CMK (cell line): ENCODE measurements at regions not wholly inside any gene's neighbourhood (a gene's known extent, or its start where the extent isn't known, plus 50 kb on each side); places are given as distances from the start of the nearest gene placed in this dataset.
A peak's percentile ranks its signal among the peaks of the same experiment; 100 is the strongest.
"Not testable (repeated sequence)": the region's sequence is repeated elsewhere in the genome, so short reads cannot be mapped to it uniquely, and the experiment has no call there.

Experiments
- DNase-seq: peaks from one replicate; pipeline ENCODE4 v3.0.0-alpha.2; 2010; ENCODE audit warnings: low read depth

DNA sequence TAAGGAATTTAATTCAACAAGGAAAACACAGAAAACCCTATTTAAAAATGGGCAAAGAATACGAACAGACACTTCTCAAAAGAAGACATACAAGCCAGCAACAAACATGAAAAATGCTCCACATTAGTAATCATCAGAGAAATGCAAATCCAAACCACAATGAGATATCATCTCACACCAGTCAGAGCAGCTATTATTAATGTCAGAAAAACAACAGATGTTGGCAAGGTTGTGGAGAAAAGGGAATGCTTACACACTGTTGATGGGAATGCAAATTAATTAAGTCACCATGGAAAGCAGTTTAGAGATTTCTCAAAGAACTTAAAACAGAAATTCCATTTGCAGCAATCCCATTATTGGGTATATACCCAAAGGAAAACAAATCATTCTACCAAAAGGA lies 55.2 kb downstream of the GCC1 start:
- no peak for DNase-seq

GRCh38 chr7:127527561-127527960 lies 57.8 kb downstream of the GCC1 start:
- DNase-seq: no peak

DNA sequence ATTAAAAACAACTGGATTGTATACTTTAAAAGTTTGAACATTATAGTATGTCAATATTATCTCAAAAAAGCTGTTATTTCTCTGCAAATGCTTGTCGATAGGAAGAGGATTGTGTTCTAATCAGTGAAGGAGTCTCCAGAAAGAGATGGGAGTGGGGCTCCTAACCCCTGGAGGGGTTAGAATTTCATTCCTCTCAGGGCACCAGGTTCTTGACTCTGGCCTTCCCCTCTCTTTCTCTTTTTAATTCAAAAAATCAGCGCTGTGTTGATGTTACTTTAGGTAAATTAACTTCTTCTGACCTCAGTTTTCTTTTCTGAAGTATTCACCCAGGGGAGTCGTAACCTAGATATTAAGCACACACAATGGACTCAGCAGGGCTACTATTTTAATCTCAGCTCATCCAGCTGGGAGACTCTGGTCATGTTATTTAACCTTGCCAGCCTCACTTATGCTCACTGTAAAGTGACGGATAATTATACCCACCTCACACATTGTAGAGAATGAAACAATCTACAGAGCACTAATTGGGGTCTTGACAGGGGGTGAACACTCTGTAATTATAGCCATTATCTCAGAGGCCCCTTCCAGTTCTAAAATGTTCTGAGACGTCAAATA lies 59.4 kb downstream of the GCC1 start:
- DNase-seq: no peak

DNA sequence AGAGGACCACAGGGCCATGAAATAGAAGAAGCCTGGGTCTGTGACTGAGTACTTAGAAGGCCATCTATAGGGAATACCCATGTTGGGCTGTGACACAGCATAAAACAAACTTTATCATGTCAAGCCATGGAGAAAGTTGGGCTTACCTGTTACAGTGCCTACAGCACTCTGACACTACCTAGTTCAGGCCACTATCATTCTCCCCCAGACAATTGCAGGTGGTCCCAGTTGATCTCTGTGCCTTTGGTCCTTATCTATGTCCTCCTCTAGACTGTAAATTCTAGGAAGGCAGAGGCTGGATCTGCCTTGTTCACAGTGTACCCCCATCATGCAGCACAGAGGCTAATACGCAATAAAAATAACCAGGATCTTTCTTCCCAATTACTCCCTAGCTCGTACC lies 69.1 kb downstream of the GCC1 start:
- no peak for DNase-seq

- DNase-seq: no peak
These were observed 70.9 kb downstream of the GCC1 start for GRCh38 chr7:127514499-127514898.

GRCh38 chr7:127513311-127513710 lies 72.1 kb downstream of the GCC1 start:
- no peak for DNase-seq

- DNase-seq: no peak
These were observed 72.7 kb downstream of the GCC1 start for GRCh38 chr7:127512663-127513062.

DNA sequence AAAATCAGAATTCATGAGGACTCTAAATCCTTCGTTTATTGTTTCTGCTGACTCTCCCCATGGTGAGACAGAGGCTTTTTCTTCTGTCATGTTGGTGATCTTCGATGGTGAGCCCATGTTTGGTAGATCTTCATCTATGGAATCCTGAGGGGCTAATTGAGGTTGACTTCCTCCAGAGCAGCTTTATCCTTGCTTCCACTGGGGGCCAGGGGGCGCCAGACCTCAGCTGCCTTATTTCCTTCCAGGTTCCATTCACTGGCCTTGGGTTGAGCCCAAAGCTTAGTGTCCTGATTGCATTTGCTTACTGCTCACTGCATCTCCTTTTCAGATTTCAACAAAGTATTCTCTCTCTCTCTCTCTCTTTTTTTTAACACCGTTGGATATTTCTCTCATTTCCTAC lies 80.7 kb downstream of the GCC1 start:
- DNase-seq: no peak

DNA sequence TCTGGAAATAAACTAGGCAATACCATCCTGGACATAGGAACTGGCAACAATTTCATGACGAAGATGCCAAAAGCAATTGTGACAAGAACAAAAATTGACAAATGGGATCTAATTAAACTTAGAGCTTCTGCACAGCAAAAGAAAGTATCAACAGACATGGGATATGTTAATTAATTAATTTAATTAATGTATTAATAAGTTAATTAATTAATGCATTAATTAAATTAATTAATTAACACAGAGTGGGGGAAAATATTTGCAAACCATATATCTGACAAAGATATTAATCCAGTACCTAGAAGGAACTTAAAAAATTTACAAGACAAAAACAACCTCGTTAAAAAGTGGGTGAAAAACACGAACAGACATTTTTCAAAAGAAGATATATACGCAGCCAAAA lies 83.6 kb downstream of the GCC1 start:
- DNase-seq: no peak

GRCh38 chr7:127487381-127487780 lies 94.9 kb upstream of the ZNF800 start:
- no peak for DNase-seq

DNA sequence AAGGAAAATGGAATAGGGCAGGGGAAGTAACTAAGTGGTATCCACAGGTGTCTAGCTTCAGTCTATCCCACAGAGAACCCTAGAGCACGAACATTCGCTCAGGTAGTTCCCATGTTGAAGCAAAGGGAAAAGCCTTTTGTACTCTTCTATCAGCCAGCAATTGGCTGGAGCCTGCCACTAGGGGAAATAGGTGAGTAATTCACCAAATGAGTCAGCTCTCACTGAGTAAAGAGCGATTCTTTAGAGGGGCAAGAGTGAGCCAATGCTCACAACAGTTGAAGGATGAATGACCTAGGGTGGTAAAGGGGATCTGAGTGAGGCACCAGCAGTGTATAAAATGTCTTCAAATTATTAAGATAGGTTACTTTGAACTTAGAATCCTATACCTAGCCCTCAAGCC lies 94.1 kb upstream of the ZNF800 start:
- DNase-seq: no peak

DNA sequence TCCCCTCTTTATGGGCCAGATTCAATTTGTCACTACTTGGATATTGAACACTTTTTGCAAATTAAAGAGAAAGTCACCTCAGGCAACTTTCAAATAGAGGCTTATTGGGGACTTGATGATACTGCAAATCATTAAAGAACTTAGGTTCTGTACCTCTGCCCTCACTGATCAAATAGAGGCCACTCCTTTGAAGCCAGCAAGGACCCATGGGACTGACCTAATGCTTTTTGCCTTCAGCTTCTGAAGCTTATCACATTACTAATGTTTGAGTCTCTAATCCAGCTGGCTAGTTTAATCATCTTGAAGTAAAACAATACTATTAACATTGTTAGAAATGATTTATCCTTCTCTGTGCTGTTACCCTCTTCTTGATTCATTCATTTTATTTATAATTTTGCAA lies 93.0 kb upstream of the ZNF800 start:
- DNase-seq: no peak

GRCh38 chr7:127484954-127485353 lies 92.4 kb upstream of the ZNF800 start:
- no peak for DNase-seq

GRCh38 chr7:127478461-127478860 lies 86.0 kb upstream of the ZNF800 start:
- DNase-seq: no peak

- DNase-seq: no peak
These were observed 85.5 kb upstream of the ZNF800 start for GRCh38 chr7:127478024-127478355.

GRCh38 chr7:127477295-127478023 lies 85.0 kb upstream of the ZNF800 start:
- no peak for DNase-seq

GRCh38 chr7:127476618-127477017 lies 84.1 kb upstream of the ZNF800 start:
- no peak for DNase-seq

DNA sequence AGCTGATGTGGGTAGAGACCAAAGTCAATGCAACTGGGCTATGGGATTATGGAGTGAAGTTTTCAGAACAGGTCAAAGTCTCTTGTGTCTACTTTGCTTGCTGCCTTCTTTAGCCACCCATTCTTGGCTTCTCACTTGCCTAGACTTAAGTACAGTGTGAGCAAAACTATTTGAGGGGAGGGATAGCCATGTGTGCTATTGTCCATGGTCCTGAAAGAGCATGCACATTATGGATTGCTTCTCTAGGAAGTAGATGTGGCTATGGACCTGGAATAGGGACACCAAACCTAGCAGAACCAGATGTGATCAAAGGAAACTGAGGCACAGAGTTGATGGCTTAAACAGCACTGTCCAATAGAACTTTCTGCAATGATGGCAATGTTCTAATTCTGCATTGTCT lies 81.9 kb upstream of the ZNF800 start:
- no peak for DNase-seq

GRCh38 chr7:127473409-127473808 lies 80.9 kb upstream of the ZNF800 start:
- no peak for DNase-seq

DNA sequence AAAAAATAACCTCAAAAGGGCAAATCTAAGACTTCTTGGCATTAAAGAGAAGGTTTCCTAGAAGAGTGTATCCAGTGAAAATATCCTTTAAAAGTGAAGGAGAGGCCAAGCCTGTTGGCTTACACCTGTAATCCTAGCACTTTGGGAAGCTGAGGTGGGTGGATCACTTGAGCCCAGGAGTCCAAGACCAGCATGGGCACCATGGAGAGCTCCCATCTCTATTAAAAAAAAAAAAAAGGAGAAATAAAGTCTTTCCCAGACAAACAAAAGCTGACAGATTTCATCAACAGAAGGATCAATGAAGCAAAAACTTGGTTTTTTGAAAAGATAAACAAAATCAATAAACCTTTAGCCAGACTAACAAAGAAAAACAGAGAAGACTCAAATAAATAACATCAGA lies 67.6 kb upstream of the ZNF800 start:
- no peak for DNase-seq

GRCh38 chr7:127451258-127451657 lies 58.8 kb upstream of the ZNF800 start:
- DNase-seq: not testable (repeated sequence)

DNA sequence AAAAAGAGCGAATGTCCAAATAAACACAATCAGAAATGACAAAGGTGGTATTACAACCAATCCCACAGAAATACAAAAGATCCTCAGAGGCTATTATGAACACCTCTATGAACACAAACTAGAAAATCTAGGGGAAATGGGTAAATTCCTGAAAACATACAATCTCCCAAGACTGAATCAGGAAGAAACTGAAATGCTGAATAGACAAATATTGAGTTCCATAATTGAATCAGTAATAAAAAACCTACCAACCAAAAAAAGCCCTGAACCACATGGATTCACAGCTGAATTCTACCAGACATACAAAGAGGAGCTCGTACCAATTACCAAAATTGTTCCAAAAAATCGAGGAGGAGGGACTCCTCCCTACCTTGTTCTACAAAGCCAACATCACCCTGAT lies 56.1 kb upstream of the ZNF800 start:
- DNase-seq: no peak

- peak; percentile 45 for DNase-seq
These were observed 54.9 kb upstream of the ZNF800 start for GRCh38 chr7:127447326-127447945.

DNA sequence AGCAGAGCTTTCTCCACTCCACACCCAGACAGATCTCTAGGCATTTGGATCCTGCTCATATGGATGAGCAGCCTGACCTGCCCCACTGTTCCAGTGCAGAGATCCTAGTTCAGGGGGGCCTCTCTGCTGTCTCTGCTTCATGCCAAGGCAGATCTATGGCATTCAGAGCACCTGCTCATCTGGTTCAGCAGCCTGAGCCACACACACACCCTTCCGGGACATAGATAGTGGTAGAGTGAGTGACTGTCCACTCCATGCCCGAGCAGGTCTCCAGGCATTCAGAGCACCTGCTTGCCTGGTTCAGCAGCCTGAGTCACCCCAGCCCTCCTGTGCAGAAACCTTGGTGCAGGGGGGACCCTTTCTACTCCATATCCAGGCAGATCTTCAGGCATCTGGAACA lies 54.3 kb upstream of the ZNF800 start:
- DNase-seq: no peak
